ENCODE measurements at regions not wholly inside any gene's neighbourhood (a gene's known extent, or its start where the extent isn't known, plus 50 kb on each side); places are given as distances from the start of the nearest gene placed in this dataset.

- TF ChIP-seq ZFP3 (tag by site-specific recombination; IDR thresholded peaks at IDR 0.05; ENCODE audit: low read depth), result no peak
- TF ChIP-seq ZNF76 (tag by site-specific recombination; IDR thresholded peaks at IDR 0.05; ENCODE audit: borderline replicate concordance, low read depth), result no peak
Measured at GRCh38 chr3:139219463-139219862, 124.4 kb upstream of the MRPS22 start.
